GM23338 (cell line): ENCODE measurements at regions not wholly inside any gene's neighbourhood (a gene's known extent, or its start where the extent isn't known, plus 50 kb on each side); places are given as distances from the start of the nearest gene placed in this dataset.

ENCODE experiments used
- ATAC-seq: fragments of 200-7000 bp; cut with Tn5 transposase; 3 replicates; pipeline ENCODE4 v1.9.1; 2020
- DNase-seq: peaks from one replicate; pipeline ENCODE4 v3.0.0-alpha.2; 2015; ENCODE audit warnings: low spot score
- H2AFZ ChIP-seq: fragments of 200-600 bp; sonication (generic); 2 replicates; pipeline ENCODE4 v1.8.0; 2016; ENCODE audit warnings: antibody characterized with exemption, mild to moderate bottlenecking, moderate library complexity
- H3F3A ChIP-seq: fragments of 200-600 bp; sonication (generic); replicated peaks from 2 replicates; pipeline ENCODE4 v1.8.0; 2017; ENCODE audit warnings: antibody characterized with exemption, mixed run types, low read depth
- H3K27ac ChIP-seq: fragments of 200-600 bp; sonication (generic); 2 replicates; pipeline ENCODE4 v1.6.1; 2016; ENCODE audit warnings: low read depth
- H3K27me3 ChIP-seq: fragments of 200-600 bp; sonication (generic); 2 replicates; pipeline ENCODE4 v1.8.0; 2016; ENCODE audit warnings: mild to moderate bottlenecking, mixed run types, moderate library complexity; ENCODE audit not compliant: insufficient read depth
- H3K36me3 ChIP-seq: fragments of 200-600 bp; sonication (generic); 2 replicates; pipeline ENCODE4 v1.8.0; 2016; ENCODE audit warnings: mild to moderate bottlenecking; ENCODE audit not compliant: insufficient read depth
- H3K4me1 ChIP-seq: fragments of 200-600 bp; sonication (generic); 2 replicates; pipeline ENCODE4 v1.8.0; 2016; ENCODE audit warnings: mild to moderate bottlenecking, moderate library complexity; ENCODE audit not compliant: insufficient read depth
- H3K4me2 ChIP-seq: fragments of 200-600 bp; sonication (generic); 2 replicates; pipeline ENCODE4 v1.7.1; 2017; ENCODE audit warnings: mixed run types
- H3K4me3 ChIP-seq: fragments of 200-600 bp; sonication (generic); 2 replicates; pipeline ENCODE4 v1.6.1; 2016; ENCODE audit warnings: mixed run types
- H3K79me2 ChIP-seq: fragments of 200-600 bp; sonication (generic); replicated peaks from 2 replicates; pipeline ENCODE4 v1.8.0; 2017; ENCODE audit warnings: mild to moderate bottlenecking; ENCODE audit not compliant: insufficient read depth
- H3K9me2 ChIP-seq: fragments of 200-600 bp; sonication (generic); 2 replicates; pipeline ENCODE4 v1.8.0; 2017; ENCODE audit not compliant: insufficient read depth
- H4K20me1 ChIP-seq: fragments of 200-600 bp; sonication (generic); replicated peaks from 2 replicates; pipeline ENCODE4 v1.8.0; 2017; ENCODE audit warnings: mild to moderate bottlenecking; ENCODE audit not compliant: insufficient read depth
- H3K27ac Mint-ChIP-seq: 2 replicates; pipeline ENCODE4 v1.8.0; 2020; ENCODE audit warnings: inconsistent platforms, mild to moderate bottlenecking, moderate library complexity, mixed read lengths
- H3K27me3 Mint-ChIP-seq: 3 replicates; pipeline ENCODE4 v1.8.0; 2022; ENCODE audit warnings: low read depth, mild to moderate bottlenecking, moderate library complexity, mixed read lengths, inconsistent platforms; ENCODE audit not compliant: insufficient read depth, poor library complexity
- H3K36me3 Mint-ChIP-seq: 3 replicates; pipeline ENCODE4 v1.8.0; 2021; ENCODE audit warnings: low read depth, mild to moderate bottlenecking, inconsistent platforms, moderate library complexity, mixed read lengths
- H3K4me1 Mint-ChIP-seq: 3 replicates; pipeline ENCODE4 v1.8.0; 2020; ENCODE audit warnings: mild to moderate bottlenecking, inconsistent platforms, mixed read lengths
- H3K4me3 Mint-ChIP-seq: 3 replicates; pipeline ENCODE4 v1.8.0; 2021; ENCODE audit warnings: moderate library complexity, mild to moderate bottlenecking, inconsistent platforms, mixed read lengths
- H3K9me3 Mint-ChIP-seq: 3 replicates; pipeline ENCODE4 v1.8.0; 2020; ENCODE audit warnings: moderate library complexity, mild to moderate bottlenecking, inconsistent platforms, mixed read lengths
- CREB1 ChIP-seq: fragments of 250-450 bp; sonication (Bioruptor Pico); IDR thresholded peaks from 2 replicates; pipeline ENCODE4 v1.5.0; 2020; ENCODE audit warnings: low read depth, mild to moderate bottlenecking, moderate library complexity
- CTCF ChIP-seq, 2 experiments: fragments of 200-600 bp in 1 of 2; sonication (generic) in 1 of 2; conservative IDR thresholded peaks; 2 replicates each; pipeline versions ENCODE4 v1.5.1 to v1.6.1; 2016 to 2017; ENCODE audit warnings: antibody characterized with exemption in 2 of 2, low read depth in 2 of 2, mild to moderate bottlenecking in 2 of 2, moderate library complexity in 1 of 2
- EZH2 ChIP-seq: fragments of 200-600 bp; sonication (generic); IDR thresholded peaks from one replicate; pipeline ENCODE4 v1.8.0; 2017; ENCODE audit warnings: antibody characterized with exemption, mild to moderate bottlenecking, low read depth; ENCODE audit not compliant: unreplicated experiment
- EZH2phosphoT487 ChIP-seq: fragments of 200-600 bp; sonication (generic); IDR thresholded peaks from one replicate; pipeline ENCODE4 v1.8.1; 2018; ENCODE audit warnings: antibody characterized with exemption; ENCODE audit not compliant: unreplicated experiment
- JUNB ChIP-seq: IDR thresholded peaks from one replicate; pipeline ENCODE4 v1.6.1; 2016; ENCODE audit warnings: antibody characterized with exemption; ENCODE audit not compliant: unreplicated experiment
- NANOG ChIP-seq: IDR thresholded peaks from 2 replicates; pipeline ENCODE4 v1.6.1; 2016; ENCODE audit warnings: antibody characterized with exemption, borderline replicate concordance
- POLR2AphosphoS5 ChIP-seq: IDR thresholded peaks from 2 replicates; pipeline ENCODE4 v1.6.1; 2016; ENCODE audit warnings: antibody characterized with exemption, low read depth
- REST ChIP-seq: IDR thresholded peaks from one replicate; pipeline ENCODE4 v1.6.1; 2018; ENCODE audit warnings: antibody characterized with exemption; ENCODE audit not compliant: unreplicated experiment
- ZNF114 ChIP-seq: fragments of 250-450 bp; sonication (Bioruptor Pico); IDR thresholded peaks from 2 replicates; pipeline ENCODE4 v1.5.0; 2020; ENCODE audit warnings: mild to moderate bottlenecking, moderate library complexity
- ZNF331 ChIP-seq: fragments of 250-450 bp; sonication (Bioruptor Pico); IDR thresholded peaks from 2 replicates; pipeline ENCODE4 v1.5.0; 2020; ENCODE audit warnings: low read depth, mild to moderate bottlenecking, moderate library complexity

GRCh38 chr16:86363836-86364618 is 146.3 kb upstream of the FOXF1 start (continued):
- TF ChIP-seq REST (no peak), NANOG (no peak)

GRCh38 chr16:86364653-86365380 is 145.5 kb upstream of the FOXF1 start:
- Histone ChIP-seq H3K4me1 (peaks cover 22% of the 10 kb centered on the region), H3K36me3 (no peaks in the 10 kb centered on the region), H3K9me2 (no peaks in the 10 kb centered on the region), H4K20me1 (no peaks in the 10 kb centered on the region), H2AFZ (no peak overlapping the region), H3K4me2 (no peak overlapping the region), H3K4me3 (no peak overlapping the region), H3F3A (no peaks in the 10 kb centered on the region), H3K27ac (no peak overlapping the region), H3K79me2 (no peaks in the 10 kb centered on the region), H3K27me3 (no peaks in the 10 kb centered on the region)
- no peak overlapping the region for H3K4me3 Mint-ChIP-seq
- no peak overlapping the region for H3K27ac Mint-ChIP-seq
- DNase-seq (no peak), ATAC-seq (no peak)
- no peak for TF ChIP-seq CREB1
- TF ChIP-seq JUNB: no peak
- no peak for TF ChIP-seq NANOG
- no peak for TF ChIP-seq ZNF114 (CRISPR knock-in tag)
- TF ChIP-seq EZH2: no peak
- TF ChIP-seq CTCF (conservative IDR thresholded peaks at IDR 0.05; ENCODE audit: low read depth in 2 of 2): no peak
- TF ChIP-seq EZH2phosphoT487: no peak
- TF ChIP-seq REST: no peak
- no peak for TF ChIP-seq ZNF331 (CRISPR knock-in tag)
- TF ChIP-seq POLR2AphosphoS5: no peak
- peaks cover 38% of the 10 kb centered on the region for H3K4me1 Mint-ChIP-seq
- no peaks in the 10 kb centered on the region for H3K36me3 Mint-ChIP-seq
- H3K27me3 Mint-ChIP-seq: peaks cover 3% of the 10 kb centered on the region
- peaks cover 3% of the 10 kb centered on the region; the same call in 1 of the 3 replicates for H3K9me3 Mint-ChIP-seq
